HG03196 (cell line): ENCODE measurements at regions not wholly inside any gene's neighbourhood (a gene's known extent, or its start where the extent isn't known, plus 50 kb on each side); places are given as distances from the start of the nearest gene placed in this dataset.
"Not testable (repeated sequence)": the region's sequence is repeated elsewhere in the genome, so short reads cannot be mapped to it uniquely, and the experiment has no call there.

Experiments used
- ATAC-seq: cut with Tn5 transposase; IDR thresholded peaks from one replicate; pipeline ENCODE4 v1.9.1; 2021; ENCODE audit not compliant: unreplicated experiment

DNA sequence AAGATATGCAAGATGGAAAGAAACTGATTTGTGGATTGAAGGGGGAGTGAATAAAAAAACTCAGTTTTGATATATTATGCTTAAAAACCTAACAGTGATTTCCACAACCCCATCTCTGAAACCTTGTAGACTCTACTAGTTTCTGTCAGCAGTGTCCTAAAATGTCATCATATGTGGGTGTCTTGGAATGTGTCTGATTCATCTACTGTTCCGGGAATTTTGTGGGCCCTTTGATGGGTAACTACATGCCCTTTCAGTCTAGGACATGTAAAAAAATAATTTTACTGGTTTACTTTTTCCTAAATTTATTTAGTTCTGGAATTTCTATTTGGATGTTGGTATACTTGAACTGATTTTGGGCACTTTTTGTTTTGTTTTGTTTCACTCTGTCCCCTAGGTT, 118.9 kb upstream of the NMUR2 start:
- no peak for ATAC-seq

- no peak for ATAC-seq
These were observed 122.4 kb upstream of the NMUR2 start for GRCh38 chr5:152527358-152528052.

GRCh38 chr5:152529440-152529839, 124.4 kb upstream of the NMUR2 start:
- ATAC-seq, result no peak

DNA sequence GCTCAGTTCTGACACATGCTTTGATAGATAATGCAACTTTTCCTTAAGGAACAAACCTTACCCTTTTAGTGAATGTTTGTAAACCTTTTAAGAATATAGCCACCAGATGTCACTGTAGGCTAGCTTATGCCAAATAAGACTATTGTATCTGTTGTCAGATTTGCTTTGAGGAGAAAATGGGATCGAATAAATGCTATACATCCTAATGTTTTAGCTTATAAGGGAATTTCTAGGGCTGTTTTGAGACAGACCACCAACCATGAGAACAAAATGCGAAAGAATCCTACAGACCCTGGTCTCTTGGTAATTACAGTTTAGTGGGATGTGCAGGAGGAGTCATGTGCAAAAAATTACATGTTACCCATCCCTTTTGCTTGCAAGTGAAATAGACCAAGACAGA, 127.6 kb upstream of the NMUR2 start:
- no peak for ATAC-seq

GRCh38 chr5:152534641-152535040, 129.6 kb upstream of the NMUR2 start:
- ATAC-seq, result no peak

- ATAC-seq, result no peak
These were observed 137.7 kb upstream of the NMUR2 start for GRCh38 chr5:152542741-152543140.

GRCh38 chr5:152546493-152546892, 141.4 kb upstream of the NMUR2 start:
- ATAC-seq, result no peak

DNA sequence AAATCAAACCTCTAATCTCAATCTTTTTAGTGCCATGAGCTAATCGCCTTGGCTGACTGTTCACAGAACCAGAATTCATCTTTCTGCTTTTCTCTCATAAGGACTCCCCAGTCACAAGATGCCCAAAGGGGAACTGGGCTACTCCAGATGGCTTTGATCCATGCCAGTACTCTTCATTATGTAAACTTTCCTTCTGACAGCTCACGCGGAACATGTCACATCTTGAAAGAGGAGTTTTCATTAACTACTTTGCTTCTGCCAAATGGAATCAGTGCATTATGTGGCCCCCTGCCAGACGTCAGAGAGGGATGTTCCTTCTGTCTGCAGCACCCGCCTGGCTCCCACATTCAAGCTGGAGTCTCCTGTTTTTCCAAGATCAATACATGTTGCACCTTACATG, 142.1 kb upstream of the NMUR2 start:
- no peak for ATAC-seq

GRCh38 chr5:152549709-152550108, 144.6 kb upstream of the NMUR2 start:
- ATAC-seq, result no peak

- no peak for ATAC-seq
These were observed 146.0 kb upstream of the NMUR2 start for GRCh38 chr5:152551061-152551460.

GRCh38 chr5:152556784-152557183, 151.7 kb upstream of the NMUR2 start:
- ATAC-seq, result no peak

- ATAC-seq, result peak; percentile 79
These were observed 155.5 kb upstream of the NMUR2 start for GRCh38 chr5:152560512-152561137.

DNA sequence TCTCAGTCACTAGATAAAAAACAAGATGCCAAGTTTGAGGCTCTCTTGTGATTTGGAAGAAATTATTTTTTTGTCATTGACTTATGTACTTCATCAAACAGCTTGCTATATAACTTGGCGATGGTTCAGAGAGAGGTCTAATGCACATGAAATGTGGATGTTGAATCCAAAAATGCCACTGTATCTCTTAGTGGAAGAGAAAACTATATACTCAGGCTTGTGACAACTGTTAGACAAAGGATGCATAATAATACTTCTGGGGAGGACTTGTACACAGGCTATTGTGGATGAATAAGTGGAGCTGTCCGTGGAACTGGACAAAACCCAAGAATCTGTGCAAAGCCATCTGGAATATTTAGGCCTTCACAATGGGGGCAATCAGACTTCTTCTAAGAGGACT, 162.9 kb upstream of the NMUR2 start:
- ATAC-seq, result no peak

- ATAC-seq, result no peak
These were observed 167.7 kb upstream of the NMUR2 start for GRCh38 chr5:152572812-152573211.

- no peak for ATAC-seq
These were observed 179.0 kb upstream of the NMUR2 start for GRCh38 chr5:152584103-152584502.

- no peak for ATAC-seq
These were observed 187.3 kb upstream of the NMUR2 start for GRCh38 chr5:152592416-152592815.

- no peak for ATAC-seq
These were observed 188.3 kb upstream of the NMUR2 start for GRCh38 chr5:152593388-152593787.

DNA sequence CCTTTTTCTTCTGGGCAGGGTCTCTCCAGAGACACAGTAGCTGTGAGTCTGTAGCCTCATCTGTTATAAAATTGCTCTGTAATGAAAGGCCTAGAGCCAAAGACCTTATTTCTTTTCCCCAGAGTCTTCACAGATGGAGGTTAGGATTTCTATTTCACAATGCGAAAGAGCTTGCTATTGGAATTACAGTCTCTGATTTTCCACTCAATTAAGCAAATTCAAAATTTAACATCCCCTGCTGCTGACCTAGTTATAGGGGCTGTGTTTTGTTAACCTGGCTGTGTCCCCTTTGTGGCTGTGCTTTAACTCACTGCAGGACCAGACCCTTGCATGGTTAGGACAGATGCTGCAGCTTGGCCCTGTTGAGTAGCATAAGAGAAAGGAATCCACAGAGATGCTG, 190.3 kb upstream of the NMUR2 start:
- no peak for ATAC-seq

DNA sequence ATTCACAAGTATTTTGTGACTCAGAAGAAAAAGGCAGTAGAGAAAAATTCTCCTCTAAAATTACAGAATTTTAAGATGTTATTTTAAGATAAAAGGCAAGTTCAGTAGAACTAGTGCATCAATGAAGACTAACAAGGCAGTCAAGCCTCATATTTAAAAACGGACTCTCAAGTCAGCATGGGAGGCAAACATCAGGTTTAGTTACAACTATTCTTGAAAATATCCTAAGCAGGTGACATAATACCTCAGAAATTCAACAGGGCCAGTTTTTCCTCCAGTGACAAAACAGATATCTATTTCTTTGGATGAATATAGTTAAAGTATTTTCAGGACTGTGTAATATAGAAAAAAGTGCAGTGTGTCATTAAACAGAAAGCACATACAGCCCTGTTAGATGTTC, 194.0 kb upstream of the NMUR2 start:
- ATAC-seq, result no peak

DNA sequence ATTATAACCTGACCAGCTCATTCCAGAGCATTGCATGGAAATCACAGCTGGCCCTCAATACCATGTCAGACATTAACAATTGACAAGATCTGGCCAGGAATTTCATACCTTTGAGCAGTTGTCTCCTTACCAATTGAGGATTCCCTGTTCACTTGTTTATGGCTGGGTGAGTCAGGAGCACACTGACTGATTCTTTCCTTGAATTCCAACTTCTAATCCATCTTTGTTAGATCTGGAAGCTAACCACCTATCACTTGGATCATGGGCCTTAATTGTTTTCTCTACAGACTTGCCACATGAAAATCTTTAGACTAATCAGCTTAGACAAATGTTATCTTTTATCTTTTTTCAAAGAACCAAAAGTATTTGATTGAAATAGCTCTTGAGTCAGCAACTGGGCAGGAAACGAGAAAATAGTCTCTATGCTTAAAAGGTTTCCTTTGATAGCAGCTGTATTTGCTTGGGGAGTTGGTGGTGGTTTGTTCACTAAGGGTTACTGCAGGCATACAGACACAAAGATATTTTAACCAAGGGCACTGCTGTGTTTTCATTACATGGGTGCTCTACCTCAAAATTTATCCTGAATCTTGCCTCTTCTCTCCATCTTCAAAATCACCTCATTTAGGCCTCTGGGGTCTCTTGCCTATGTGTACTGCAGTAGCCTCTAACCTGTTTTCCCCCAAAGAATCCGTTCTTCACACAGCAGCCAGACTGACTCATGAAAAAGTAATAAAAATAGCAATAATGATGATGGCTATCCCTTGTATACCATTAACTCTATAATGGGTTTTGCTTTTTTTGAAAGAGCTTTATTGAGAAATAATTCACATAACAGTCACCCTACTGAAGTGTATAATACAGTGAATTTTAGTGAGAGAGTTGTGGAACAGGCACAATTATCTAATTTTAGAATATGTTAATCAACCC, 197.0 kb upstream of the NMUR2 start:
- ATAC-seq, result no peak

DNA sequence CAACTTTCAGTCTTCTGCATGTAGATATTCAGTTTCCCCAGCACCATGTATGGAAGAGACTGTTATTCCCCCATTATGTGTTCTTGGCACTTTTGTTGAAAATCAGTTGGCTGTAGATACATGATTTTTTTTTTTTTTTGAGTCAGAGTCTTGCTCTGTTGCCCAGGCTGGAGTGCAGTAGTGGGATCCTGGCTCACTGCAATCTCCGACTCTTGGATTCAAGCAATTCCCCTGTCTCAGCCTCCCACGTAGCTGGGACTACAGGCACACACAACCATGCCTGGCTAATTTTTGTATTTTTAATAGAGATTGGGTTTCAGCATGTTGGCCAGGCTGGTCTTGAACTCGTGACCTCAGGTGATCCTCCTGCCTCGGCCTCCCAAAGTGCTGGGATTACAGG, 201.0 kb upstream of the NMUR2 start:
- not testable (repeated sequence) for ATAC-seq
